OCI-LY7 (cell line): ENCODE measurements at regions not wholly inside any gene's neighbourhood (a gene's known extent, or its start where the extent isn't known, plus 50 kb on each side); places are given as distances from the start of the nearest gene placed in this dataset.

ENCODE experiments used
- BruUV-seq: library from RNA; stranded (reverse); fragments of 400-500 nt; replicated peaks from 2 replicates; lab custom pipeline; 2021; lab: Mats Ljungman, UMichigan
- CTCF ChIA-PET: fragments of 300-600 bp; sonication (Branson Sonifier 250); formaldehyde crosslinking; loops from one replicate; lab custom pipeline; 2022; ENCODE audit warnings: antibody characterized with exemption; ENCODE audit not compliant: unreplicated experiment; lab: Charles Lee
- POLR2A ChIA-PET: fragments of 300-600 bp; sonication (Branson Sonifier 250); formaldehyde crosslinking; loops from one replicate; lab custom pipeline; 2022; ENCODE audit warnings: antibody characterized with exemption; lab: Charles Lee
- DNase-seq: peaks from one replicate; pipeline ENCODE4 v3.0.0-alpha.2; 2015; ENCODE audit warnings: low spot score
- H2AFZ ChIP-seq: fragments of 200-600 bp; sonication (generic), shearing (Covaris generic); 2 replicates; pipeline ENCODE4 v1.6.1; 2014; ENCODE audit warnings: mild to moderate bottlenecking, antibody characterized with exemption, low read length, moderate library complexity
- H3K27ac ChIP-seq: fragments of 200-600 bp; sonication (generic); 2 replicates; pipeline ENCODE4 v1.5.1; 2014; ENCODE audit warnings: mixed run types, low read depth, mild to moderate bottlenecking, moderate library complexity, low read length, inconsistent platforms; ENCODE audit not compliant: poor library complexity, severe bottlenecking
- H3K36me3 ChIP-seq: fragments of 200-600 bp; sonication (generic); 2 replicates; pipeline ENCODE4 v1.6.1; 2014; ENCODE audit warnings: mild to moderate bottlenecking, antibody characterized with exemption, low read length, moderate library complexity, mixed read lengths; ENCODE audit not compliant: insufficient read depth
- H3K4me1 ChIP-seq: fragments of 200-600 bp; sonication (generic); 2 replicates; pipeline ENCODE4 v1.5.1; 2014; ENCODE audit warnings: mild to moderate bottlenecking, low read length; ENCODE audit not compliant: insufficient read depth, poor library complexity, severe bottlenecking
- H3K4me2 ChIP-seq: fragments of 200-600 bp; sonication (generic); 2 replicates; pipeline ENCODE4 v1.6.1; 2014; ENCODE audit warnings: mild to moderate bottlenecking, low read length
- H3K4me3 ChIP-seq: fragments of 200-600 bp; sonication (generic); 2 replicates; pipeline ENCODE4 v1.5.1; 2014; ENCODE audit warnings: mild to moderate bottlenecking, low read depth, low read length; ENCODE audit not compliant: poor library complexity, severe bottlenecking
- H3K79me2 ChIP-seq: fragments of 200-600 bp; sonication (generic); 2 replicates; pipeline ENCODE4 v1.6.1; 2016; ENCODE audit warnings: low read depth, mild to moderate bottlenecking, low read length, moderate library complexity, mixed read lengths; ENCODE audit not compliant: insufficient read depth
- H3K9me2 ChIP-seq: fragments of 200-600 bp; sonication (generic); 2 replicates; pipeline ENCODE4 v1.6.1; 2016; ENCODE audit warnings: mild to moderate bottlenecking, low read length, mixed read lengths; ENCODE audit not compliant: insufficient read depth
- H3K9me3 ChIP-seq: fragments of 200-600 bp; sonication (generic); 2 replicates; pipeline ENCODE4 v1.6.1; 2014; ENCODE audit warnings: mild to moderate bottlenecking, mixed run types, low read length, mixed read lengths
- H4K20me1 ChIP-seq: fragments of 200-600 bp; sonication (generic); 2 replicates; pipeline ENCODE4 v1.6.1; 2014; ENCODE audit warnings: mild to moderate bottlenecking, antibody characterized with exemption, low read length, moderate library complexity, mixed read lengths; ENCODE audit not compliant: insufficient read depth
- CTCF ChIP-seq: fragments of 200-600 bp; sonication (generic); conservative IDR thresholded peaks from 2 replicates; pipeline ENCODE4 v1.5.1; 2014; ENCODE audit warnings: mild to moderate bottlenecking, antibody characterized with exemption, low read length, moderate library complexity, mixed read lengths
- EZH2phosphoT487 ChIP-seq: fragments of 200-600 bp; sonication (generic); IDR thresholded peaks from 2 replicates; pipeline ENCODE4 v1.6.1; 2018; ENCODE audit warnings: low read depth, borderline replicate concordance, mild to moderate bottlenecking, mixed run types, antibody characterized with exemption, low read length, moderate library complexity, mixed read lengths
- intact Hi-C: fragments of 100-400 bp; cut with micrococcal nuclease; formaldehyde crosslinking; loops from one replicate; pipeline ENCODE4 v1.10.0; 2022; ENCODE audit not compliant: unreplicated experiment

GRCh38 chr3:152176241-152176640 lies 92.5 kb upstream of the MBNL1 start:
- no peaks in the 10 kb centered on the region for H3K9me3 ChIP-seq
- no peaks in the 10 kb centered on the region for H3K36me3 ChIP-seq
- H3K4me3 ChIP-seq = no peak overlapping the region
- POLR2A ChIA-PET = interaction anchor here (0.6 to 1.8 kb wide), 3 partner anchors 19 to 269 kb away, joined by 3 to 5 read pairs (median 3); no protein-coding TSS in a partner anchor
- intact Hi-C loops = no loop called here
- no peaks in the 10 kb centered on the region for H3K9me2 ChIP-seq
- H3K4me2 ChIP-seq = no peak overlapping the region
- no peaks in the 10 kb centered on the region for H4K20me1 ChIP-seq
- no peak overlapping the region for H2AFZ ChIP-seq
- H3K27ac ChIP-seq = no peak overlapping the region
- DNase-seq = no peak
- H3K4me1 ChIP-seq = no peaks in the 10 kb centered on the region
- no TSS peak for BruUV-seq
- TF ChIP-seq EZH2phosphoT487 = no peak
- no peak for TF ChIP-seq CTCF
- H3K79me2 ChIP-seq = no peaks in the 10 kb centered on the region
- CTCF ChIA-PET = interaction anchor here (0.6 kb wide), 1 partner anchor 947 kb away, joined by 3 read pairs; no protein-coding TSS in a partner anchor

- Histone ChIP-seq H3K4me3 (no peak overlapping the region), H3K36me3 (no peaks in the 10 kb centered on the region), H3K9me3 (no peaks in the 10 kb centered on the region), H3K27ac (no peak overlapping the region), H3K79me2 (no peaks in the 10 kb centered on the region), H3K4me2 (no peak overlapping the region), H2AFZ (no peak overlapping the region), H3K4me1 (no peaks in the 10 kb centered on the region), H3K9me2 (no peaks in the 10 kb centered on the region), H4K20me1 (no peaks in the 10 kb centered on the region)
- no TSS peak for BruUV-seq
- DNase-seq = no peak
- intact Hi-C loops = no loop called here
- TF ChIP-seq EZH2phosphoT487 = no peak
- no peak for TF ChIP-seq CTCF
- ChIA-PET CTCF (interaction anchor here (0.6 kb wide), 1 partner anchor 17 kb away, joined by 3 read pairs; no protein-coding TSS in a partner anchor), POLR2A (interaction anchor here (0.6 to 1.9 kb wide), 4 partner anchors 17 to 269 kb away, joined by 3 to 5 read pairs (median 4); no protein-coding TSS in a partner anchor)
Measured at GRCh38 chr3:152176998-152177397, 91.7 kb upstream of the MBNL1 start.

- Histone ChIP-seq H3K4me3 (no peak overlapping the region), H3K79me2 (no peaks in the 10 kb centered on the region), H3K9me3 (no peaks in the 10 kb centered on the region), H3K36me3 (no peaks in the 10 kb centered on the region), H4K20me1 (no peaks in the 10 kb centered on the region), H3K4me2 (no peak overlapping the region), H3K4me1 (no peaks in the 10 kb centered on the region), H3K27ac (no peak overlapping the region), H2AFZ (no peak overlapping the region), H3K9me2 (no peaks in the 10 kb centered on the region)
- intact Hi-C loops = no loop called here
- DNase-seq = no peak
- ChIA-PET CTCF (no interaction called here), POLR2A (interaction anchor here (0.6 to 1.9 kb wide), 6 partner anchors 16 to 280 kb away, joined by 3 to 8 read pairs (median 4); no protein-coding TSS in a partner anchor)
- no TSS peak for BruUV-seq
- TF ChIP-seq EZH2phosphoT487 (no peak), CTCF (no peak)
Measured at GRCh38 chr3:152177757-152178156, 91.0 kb upstream of the MBNL1 start.
